Fibroblast of villous mesenchyme (primary cell): ENCODE measurements at regions not wholly inside any gene's neighbourhood (a gene's known extent, or its start where the extent isn't known, plus 50 kb on each side); places are given as distances from the start of the nearest gene placed in this dataset.

Source experiments
- DNase-seq: peaks from one replicate; pipeline ENCODE4 v3.0.0-alpha.2; 2010; ENCODE audit warnings: low read depth
- H3K4me3 ChIP-seq: 2 replicates; pipeline ENCODE4 v1.5.1; 2011; ENCODE audit warnings: low read depth, mild to moderate bottlenecking, low read length
- TF ChIP-seq, protein P1 (sequence below): IDR thresholded peaks from 2 replicates; pipeline ENCODE4 v1.5.1; 2012; ENCODE audit warnings: low read depth, mild to moderate bottlenecking, low read length; ENCODE audit not compliant: insufficient read depth

- no peak overlapping the region for H3K4me3 ChIP-seq
- no peak for DNase-seq
- TF ChIP-seq, protein P1, sequence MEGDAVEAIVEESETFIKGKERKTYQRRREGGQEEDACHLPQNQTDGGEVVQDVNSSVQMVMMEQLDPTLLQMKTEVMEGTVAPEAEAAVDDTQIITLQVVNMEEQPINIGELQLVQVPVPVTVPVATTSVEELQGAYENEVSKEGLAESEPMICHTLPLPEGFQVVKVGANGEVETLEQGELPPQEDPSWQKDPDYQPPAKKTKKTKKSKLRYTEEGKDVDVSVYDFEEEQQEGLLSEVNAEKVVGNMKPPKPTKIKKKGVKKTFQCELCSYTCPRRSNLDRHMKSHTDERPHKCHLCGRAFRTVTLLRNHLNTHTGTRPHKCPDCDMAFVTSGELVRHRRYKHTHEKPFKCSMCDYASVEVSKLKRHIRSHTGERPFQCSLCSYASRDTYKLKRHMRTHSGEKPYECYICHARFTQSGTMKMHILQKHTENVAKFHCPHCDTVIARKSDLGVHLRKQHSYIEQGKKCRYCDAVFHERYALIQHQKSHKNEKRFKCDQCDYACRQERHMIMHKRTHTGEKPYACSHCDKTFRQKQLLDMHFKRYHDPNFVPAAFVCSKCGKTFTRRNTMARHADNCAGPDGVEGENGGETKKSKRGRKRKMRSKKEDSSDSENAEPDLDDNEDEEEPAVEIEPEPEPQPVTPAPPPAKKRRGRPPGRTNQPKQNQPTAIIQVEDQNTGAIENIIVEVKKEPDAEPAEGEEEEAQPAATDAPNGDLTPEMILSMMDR, result no peak
Observed at GRCh38 chr17:65477600-65477999, 83.8 kb downstream of the AXIN2 start.

DNA sequence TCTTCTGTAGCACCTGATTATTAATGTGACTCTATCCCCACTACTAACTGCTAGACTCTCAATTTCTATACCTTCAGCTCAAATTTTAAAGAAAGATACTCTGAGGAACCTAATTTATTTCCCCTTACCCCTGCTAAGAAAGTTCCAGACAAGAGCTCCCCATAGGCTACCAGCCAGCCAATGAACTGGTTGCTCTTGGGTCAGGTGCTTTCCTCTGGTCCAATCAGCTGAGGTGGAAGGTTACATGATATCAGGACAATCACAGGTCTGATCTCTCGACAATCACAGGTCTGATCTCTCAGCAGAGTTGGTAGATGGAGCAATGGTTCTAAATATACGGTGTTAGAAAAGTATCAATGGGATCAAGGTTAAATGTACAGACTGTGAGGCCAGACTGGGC lies 86.8 kb downstream of the AXIN2 start:
- no peak for DNase-seq
- TF ChIP-seq, protein P1, result no peak
- no peak overlapping the region for H3K4me3 ChIP-seq

DNA sequence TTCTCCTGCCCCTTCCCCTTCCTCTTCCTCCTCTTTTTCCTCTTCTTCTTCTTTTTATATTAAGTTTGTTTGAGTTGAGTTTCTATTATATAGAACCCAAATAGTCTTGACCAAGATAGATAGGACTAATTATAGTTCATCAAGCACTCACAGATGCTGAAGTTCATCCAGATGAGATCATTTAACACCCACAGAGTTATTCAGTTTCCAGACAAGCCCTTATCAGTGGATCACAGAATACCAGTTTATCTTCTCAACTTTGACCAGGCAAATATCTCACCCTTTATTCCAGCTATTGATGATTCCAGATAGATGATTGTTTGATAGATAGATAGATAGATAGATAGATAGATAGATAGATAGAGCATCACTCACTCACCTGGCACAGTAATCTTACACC lies 87.5 kb downstream of the AXIN2 start:
- TF ChIP-seq, protein P1, result no peak
- no peak overlapping the region for H3K4me3 ChIP-seq
- no peak for DNase-seq

GRCh38 chr17:65473363-65473762 lies 88.1 kb downstream of the AXIN2 start:
- TF ChIP-seq, protein P1, result no peak
- H3K4me3 ChIP-seq, result no peak overlapping the region
- no peak for DNase-seq

- no peak overlapping the region for H3K4me3 ChIP-seq
- TF ChIP-seq, protein P1, result no peak
- peak; percentile 73 for DNase-seq
Observed at GRCh38 chr17:65472666-65473309, 88.7 kb downstream of the AXIN2 start.

DNA sequence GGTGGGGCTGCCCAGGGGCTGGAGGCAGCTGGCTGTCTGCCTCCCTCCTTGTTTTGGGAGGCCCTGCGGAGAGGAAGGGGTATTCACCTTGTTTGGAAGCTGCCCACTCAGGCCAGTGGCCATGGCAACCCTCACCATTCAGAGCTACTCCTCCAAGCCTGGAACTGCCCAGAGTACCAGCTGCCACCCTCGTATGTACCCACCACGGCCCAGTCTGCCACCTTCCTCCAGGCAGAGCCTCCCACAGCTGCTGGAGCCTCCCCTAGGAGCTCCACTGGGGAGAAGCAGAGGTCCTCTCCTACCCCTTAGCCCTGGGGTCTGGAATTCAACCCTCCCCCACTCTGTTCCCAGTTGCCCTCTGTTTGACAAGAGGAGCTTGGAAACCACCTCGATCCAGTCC lies 90.7 kb downstream of the AXIN2 start:
- TF ChIP-seq, protein P1, result no peak
- H3K4me3 ChIP-seq, result no peak overlapping the region
- DNase-seq, result no peak

DNA sequence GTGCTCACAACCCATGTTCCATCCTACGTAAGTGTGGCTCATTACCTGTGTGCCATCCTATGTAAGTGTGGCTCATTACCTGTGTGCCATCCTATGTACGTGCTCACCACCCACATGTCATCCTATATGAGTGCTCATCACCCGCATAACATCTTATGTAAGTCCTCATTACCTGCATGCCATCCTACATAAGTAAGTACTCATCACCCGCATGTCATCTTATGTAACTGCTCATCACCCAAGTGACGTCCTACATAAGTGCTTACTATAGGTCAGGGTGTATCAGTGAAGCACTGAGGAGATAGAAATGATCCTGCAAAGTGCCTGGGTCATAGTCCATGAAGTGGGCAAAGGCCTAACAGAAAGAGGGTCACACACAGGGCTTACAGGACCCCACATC lies 93.1 kb downstream of the AXIN2 start:
- no peak for DNase-seq
- TF ChIP-seq, protein P1, result no peak
- H3K4me3 ChIP-seq, result no peak overlapping the region
